GM18909 (cell line): ENCODE measurements at regions not wholly inside any gene's neighbourhood (a gene's known extent, or its start where the extent isn't known, plus 50 kb on each side); places are given as distances from the start of the nearest gene placed in this dataset.

Experiments
- ATAC-seq: cut with Tn5 transposase; IDR thresholded peaks from one replicate; pipeline ENCODE4 v1.9.1; 2021; ENCODE audit warnings: mild to moderate bottlenecking; ENCODE audit not compliant: unreplicated experiment, poor library complexity

DNA sequence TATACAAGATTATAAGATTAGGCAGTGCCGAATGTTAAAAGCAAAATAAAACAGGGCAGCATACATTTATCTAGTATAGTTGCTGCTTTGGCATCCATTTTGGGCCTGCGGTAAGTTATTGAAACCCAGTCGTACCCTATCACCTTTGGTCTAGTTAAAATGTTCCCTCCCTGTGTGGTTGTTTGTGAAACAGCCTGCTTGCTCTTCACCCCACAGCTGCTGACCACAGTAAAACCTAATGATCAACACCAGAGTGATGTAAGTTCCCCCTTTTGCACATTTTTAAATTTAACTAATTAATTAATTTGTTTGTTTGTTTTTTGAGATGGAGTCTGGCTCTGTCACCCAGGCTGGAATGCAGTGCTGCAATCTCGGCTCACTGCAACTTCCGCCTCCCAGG, 50.3 kb upstream of the TXNDC5 start:
- ATAC-seq, result peak; percentile 41
